A549 (cell line): ENCODE measurements at regions not wholly inside any gene's neighbourhood (a gene's known extent, or its start where the extent isn't known, plus 50 kb on each side); places are given as distances from the start of the nearest gene placed in this dataset.

ENCODE experiments used
- HES2 ChIP-seq: fragments of >200 bp; sonication (Bioruptor Twin); formaldehyde crosslinking; IDR thresholded peaks from 2 replicates; pipeline ENCODE4 v1.6.1; 2016
- KDM5A ChIP-seq: fragments of 200-600 bp; sonication (generic); IDR thresholded peaks from 2 replicates; pipeline ENCODE4 v1.6.1; 2016; ENCODE audit warnings: antibody characterized with exemption, mild to moderate bottlenecking
- MAFK ChIP-seq: fragments of 450-650 bp; IDR thresholded peaks from 2 replicates; pipeline ENCODE4 v1.6.1; 2014; ENCODE audit not compliant: partially characterized antibody
- SREBF2 ChIP-seq: fragments of 450-650 bp; IDR thresholded peaks from 2 replicates; pipeline ENCODE4 v1.6.1; 2014; ENCODE audit warnings: mild to moderate bottlenecking, moderate library complexity
- TF ChIP-seq, protein P1 (sequence below): fragments of >200 bp; sonication (Bioruptor Twin); formaldehyde crosslinking; IDR thresholded peaks from 3 replicates; pipeline ENCODE4 v1.5.1; 2016

- TF ChIP-seq SREBF2, result no peak
- TF ChIP-seq, protein P1, sequence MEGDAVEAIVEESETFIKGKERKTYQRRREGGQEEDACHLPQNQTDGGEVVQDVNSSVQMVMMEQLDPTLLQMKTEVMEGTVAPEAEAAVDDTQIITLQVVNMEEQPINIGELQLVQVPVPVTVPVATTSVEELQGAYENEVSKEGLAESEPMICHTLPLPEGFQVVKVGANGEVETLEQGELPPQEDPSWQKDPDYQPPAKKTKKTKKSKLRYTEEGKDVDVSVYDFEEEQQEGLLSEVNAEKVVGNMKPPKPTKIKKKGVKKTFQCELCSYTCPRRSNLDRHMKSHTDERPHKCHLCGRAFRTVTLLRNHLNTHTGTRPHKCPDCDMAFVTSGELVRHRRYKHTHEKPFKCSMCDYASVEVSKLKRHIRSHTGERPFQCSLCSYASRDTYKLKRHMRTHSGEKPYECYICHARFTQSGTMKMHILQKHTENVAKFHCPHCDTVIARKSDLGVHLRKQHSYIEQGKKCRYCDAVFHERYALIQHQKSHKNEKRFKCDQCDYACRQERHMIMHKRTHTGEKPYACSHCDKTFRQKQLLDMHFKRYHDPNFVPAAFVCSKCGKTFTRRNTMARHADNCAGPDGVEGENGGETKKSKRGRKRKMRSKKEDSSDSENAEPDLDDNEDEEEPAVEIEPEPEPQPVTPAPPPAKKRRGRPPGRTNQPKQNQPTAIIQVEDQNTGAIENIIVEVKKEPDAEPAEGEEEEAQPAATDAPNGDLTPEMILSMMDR, result no peak
- TF ChIP-seq HES2, result no peak
- no peak for TF ChIP-seq MAFK
- TF ChIP-seq KDM5A, result no peak
Observed at GRCh38 chr18:26696308-26696707, 148.0 kb upstream of the KCTD1 start.
